PC-3 (cell line): ENCODE measurements at regions not wholly inside any gene's neighbourhood (a gene's known extent, or its start where the extent isn't known, plus 50 kb on each side); places are given as distances from the start of the nearest gene placed in this dataset.

Experiments
- ATAC-seq: fragments of 200-7000 bp; cut with Tn5 transposase; 2 replicates; pipeline ENCODE4 v1.9.1; 2020; ENCODE audit warnings: mild to moderate bottlenecking, moderate library complexity
- BruUV-seq: library from RNA; stranded (reverse); fragments of 400-500 nt; replicated peaks from 2 replicates; lab custom pipeline; 2021; lab: Mats Ljungman, UMichigan
- CTCF ChIA-PET: fragments of 300-600 bp; sonication (Branson Sonifier 250); formaldehyde crosslinking; loops from one replicate; lab custom pipeline; 2022; ENCODE audit warnings: antibody characterized with exemption; lab: Charles Lee
- POLR2A ChIA-PET: fragments of 300-600 bp; sonication (Branson Sonifier 250); formaldehyde crosslinking; loops from one replicate; lab custom pipeline; 2022; ENCODE audit warnings: antibody characterized with exemption; ENCODE audit not compliant: unreplicated experiment; lab: Charles Lee
- DNase-seq: peaks from one replicate; pipeline ENCODE4 v3.0.0-alpha.2; 2015
- H2AFZ ChIP-seq: fragments of 300-600 bp; sonication (generic); 2 replicates; pipeline ENCODE4 v1.6.0; 2016; ENCODE audit warnings: antibody characterized with exemption, low read length
- H3F3A ChIP-seq: fragments of 300-600 bp; sonication (generic); one replicate; pipeline ENCODE4 v1.6.0; 2017; ENCODE audit warnings: antibody characterized with exemption, low read length, control low read depth, mild to moderate bottlenecking; ENCODE audit not compliant: unreplicated experiment
- H3K27ac ChIP-seq: fragments of 300-600 bp; sonication (generic); 2 replicates; pipeline ENCODE4 v1.5.1; 2016; ENCODE audit warnings: mild to moderate bottlenecking, low read length
- H3K27me3 ChIP-seq: fragments of 300-600 bp; sonication (generic); 2 replicates; pipeline ENCODE4 v1.6.1; 2016; ENCODE audit warnings: low read length, mixed read lengths
- H3K36me3 ChIP-seq: fragments of 300-600 bp; sonication (generic); 2 replicates; pipeline ENCODE4 v1.6.1; 2016; ENCODE audit warnings: low read depth, mixed run types, low read length, mixed read lengths
- H3K4me1 ChIP-seq: fragments of 300-600 bp; sonication (generic); 2 replicates; pipeline ENCODE4 v1.5.1; 2016; ENCODE audit warnings: low read length; ENCODE audit not compliant: insufficient read depth
- H3K4me2 ChIP-seq: fragments of 300-600 bp; sonication (generic); 2 replicates; pipeline ENCODE4 v1.6.0; 2016; ENCODE audit warnings: low read length
- H3K4me3 ChIP-seq: fragments of 300-600 bp; sonication (generic); 2 replicates; pipeline ENCODE4 v1.5.1; 2016; ENCODE audit warnings: mild to moderate bottlenecking, low read length, mixed read lengths
- H3K79me2 ChIP-seq: fragments of 300-600 bp; sonication (generic); 2 replicates; pipeline ENCODE4 v1.6.1; 2017; ENCODE audit warnings: low read length, mixed read lengths
- H3K9ac ChIP-seq: fragments of 300-600 bp; sonication (generic); 2 replicates; pipeline ENCODE4 v1.6.0; 2016; ENCODE audit warnings: mild to moderate bottlenecking, low read length
- H3K9me2 ChIP-seq: fragments of 300-600 bp; sonication (generic); replicated peaks from 2 replicates; pipeline ENCODE4 v1.6.1; 2016; ENCODE audit warnings: mixed run types, low read length, mixed read lengths
- H3K9me3 ChIP-seq: fragments of 300-600 bp; sonication (generic); 2 replicates; pipeline ENCODE4 v1.6.1; 2016; ENCODE audit warnings: low read length, mixed read lengths
- H4K20me1 ChIP-seq: fragments of 300-600 bp; sonication (generic); 2 replicates; pipeline ENCODE4 v1.6.1; 2016; ENCODE audit warnings: low read length, mixed read lengths
- EZH2 ChIP-seq: fragments of 300-600 bp; sonication (generic); IDR thresholded peaks from one replicate; pipeline ENCODE4 v1.6.1; 2017; ENCODE audit warnings: antibody characterized with exemption, mild to moderate bottlenecking, low read length; ENCODE audit not compliant: unreplicated experiment
- EZH2phosphoT487 ChIP-seq: fragments of 300-600 bp; sonication (generic); IDR thresholded peaks from 2 replicates; pipeline ENCODE4 v1.6.1; 2018; ENCODE audit warnings: mild to moderate bottlenecking, antibody characterized with exemption, low read length, borderline replicate concordance
- intact Hi-C: fragments of 100-400 bp; cut with micrococcal nuclease; formaldehyde crosslinking; loops from 2 replicates; pipeline ENCODE4 v1.9.0; 2023
- TF ChIP-seq, protein P1 (sequence below): fragments of 300-600 bp; sonication (generic); conservative IDR thresholded peaks from 2 replicates; pipeline ENCODE4 v1.5.1; 2017; ENCODE audit warnings: antibody characterized with exemption, low read depth, mild to moderate bottlenecking, low read length

DNA sequence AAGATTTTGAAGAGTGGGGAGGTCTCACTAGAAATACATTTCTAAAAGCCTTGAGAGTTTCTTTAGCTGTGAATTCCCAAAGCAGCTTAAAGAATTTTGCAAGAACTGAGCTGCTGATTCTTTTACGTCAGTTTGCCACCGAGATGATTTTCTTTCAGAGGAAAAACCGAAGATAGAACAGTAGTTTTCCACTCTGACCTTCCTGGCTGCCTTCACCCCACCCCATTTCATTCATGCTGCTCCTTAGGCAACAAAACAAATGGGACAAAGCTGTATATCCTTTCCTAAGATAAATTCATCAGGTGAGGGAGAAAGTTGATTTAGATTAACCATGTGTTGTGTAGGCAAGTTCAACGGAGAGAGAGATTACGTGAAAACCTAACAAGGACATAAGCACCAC lies 947.0 kb downstream of the GALC start:
- no peak for ATAC-seq
- ChIA-PET POLR2A (no interaction called here), CTCF (no interaction called here)
- Histone ChIP-seq H3K27ac (no peak overlapping the region), H3F3A (no peaks in the 10 kb centered on the region), H2AFZ (no peak overlapping the region), H3K4me3 (no peak overlapping the region), H3K4me1 (no peaks in the 10 kb centered on the region), H3K9me3 (peaks cover 16% of the 10 kb centered on the region; the same call in 1 of the 2 replicates), H3K27me3 (no peaks in the 10 kb centered on the region), H3K79me2 (no peaks in the 10 kb centered on the region), H3K4me2 (no peak overlapping the region), H3K9me2 (no peaks in the 10 kb centered on the region), H3K9ac (no peak overlapping the region), H4K20me1 (no peaks in the 10 kb centered on the region), H3K36me3 (no peaks in the 10 kb centered on the region)
- DNase-seq: no peak
- intact Hi-C loops: no loop called here
- TF ChIP-seq EZH2phosphoT487 (no peak), EZH2 (no peak)
- TF ChIP-seq, protein P1, sequence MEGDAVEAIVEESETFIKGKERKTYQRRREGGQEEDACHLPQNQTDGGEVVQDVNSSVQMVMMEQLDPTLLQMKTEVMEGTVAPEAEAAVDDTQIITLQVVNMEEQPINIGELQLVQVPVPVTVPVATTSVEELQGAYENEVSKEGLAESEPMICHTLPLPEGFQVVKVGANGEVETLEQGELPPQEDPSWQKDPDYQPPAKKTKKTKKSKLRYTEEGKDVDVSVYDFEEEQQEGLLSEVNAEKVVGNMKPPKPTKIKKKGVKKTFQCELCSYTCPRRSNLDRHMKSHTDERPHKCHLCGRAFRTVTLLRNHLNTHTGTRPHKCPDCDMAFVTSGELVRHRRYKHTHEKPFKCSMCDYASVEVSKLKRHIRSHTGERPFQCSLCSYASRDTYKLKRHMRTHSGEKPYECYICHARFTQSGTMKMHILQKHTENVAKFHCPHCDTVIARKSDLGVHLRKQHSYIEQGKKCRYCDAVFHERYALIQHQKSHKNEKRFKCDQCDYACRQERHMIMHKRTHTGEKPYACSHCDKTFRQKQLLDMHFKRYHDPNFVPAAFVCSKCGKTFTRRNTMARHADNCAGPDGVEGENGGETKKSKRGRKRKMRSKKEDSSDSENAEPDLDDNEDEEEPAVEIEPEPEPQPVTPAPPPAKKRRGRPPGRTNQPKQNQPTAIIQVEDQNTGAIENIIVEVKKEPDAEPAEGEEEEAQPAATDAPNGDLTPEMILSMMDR: no peak
- BruUV-seq: no TSS peak

DNA sequence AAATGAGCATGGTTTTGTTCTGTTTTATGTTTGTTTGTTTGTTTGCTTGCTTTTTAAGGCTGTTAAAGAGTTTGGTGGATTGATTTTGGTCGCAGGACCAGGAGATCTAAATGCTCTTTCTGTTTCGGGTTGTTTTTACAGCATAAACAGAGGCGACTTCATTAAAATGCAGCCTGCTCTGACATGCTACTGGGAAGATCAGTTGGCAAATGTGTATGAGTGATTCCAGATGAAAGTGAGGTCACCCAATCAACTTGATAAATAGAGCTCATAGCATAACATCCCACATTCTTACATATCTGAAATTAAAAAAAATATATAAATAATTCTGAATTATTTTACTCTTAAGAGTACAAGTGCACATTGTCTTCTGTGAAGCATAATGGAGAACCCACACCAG lies 947.7 kb downstream of the GALC start:
- ChIA-PET CTCF (no interaction called here), POLR2A (no interaction called here)
- DNase-seq: no peak
- H3K27me3 ChIP-seq: no peaks in the 10 kb centered on the region
- H3K4me1 ChIP-seq: no peaks in the 10 kb centered on the region
- no peak overlapping the region for H3K4me2 ChIP-seq
- H2AFZ ChIP-seq: no peak overlapping the region
- H3F3A ChIP-seq: no peaks in the 10 kb centered on the region
- no peak overlapping the region for H3K27ac ChIP-seq
- no peak for ATAC-seq
- TF ChIP-seq, protein P1: no peak
- no peak for TF ChIP-seq EZH2
- TF ChIP-seq EZH2phosphoT487: no peak
- H3K9me2 ChIP-seq: no peaks in the 10 kb centered on the region
- no peak overlapping the region for H3K9ac ChIP-seq
- no peak overlapping the region for H3K4me3 ChIP-seq
- H4K20me1 ChIP-seq: no peaks in the 10 kb centered on the region
- intact Hi-C loops: no loop called here
- peaks cover 16% of the 10 kb centered on the region; the same call in 1 of the 2 replicates for H3K9me3 ChIP-seq
- H3K36me3 ChIP-seq: no peaks in the 10 kb centered on the region
- H3K79me2 ChIP-seq: no peaks in the 10 kb centered on the region
- BruUV-seq: no TSS peak

DNA sequence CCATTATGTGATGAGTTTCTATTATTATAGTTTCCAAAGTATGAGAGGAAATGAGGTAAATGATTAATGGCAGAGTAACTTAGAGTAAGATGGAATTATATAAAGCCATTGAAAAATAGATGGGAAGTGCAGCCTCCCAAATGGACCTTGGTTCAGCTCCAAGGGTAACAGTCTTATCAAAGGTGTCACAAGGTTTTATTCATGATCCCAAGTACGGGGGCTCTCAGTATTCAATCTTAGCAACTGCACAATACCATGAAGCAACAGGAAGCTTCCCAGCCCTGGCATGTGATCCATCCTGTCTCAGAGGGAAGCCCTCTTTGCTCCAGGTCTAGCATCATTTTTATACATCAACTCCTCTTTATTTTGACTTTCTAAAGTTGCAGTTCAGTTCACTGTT lies 948.2 kb downstream of the GALC start:
- Histone ChIP-seq H3K4me3 (no peak overlapping the region), H4K20me1 (no peaks in the 10 kb centered on the region), H2AFZ (no peak overlapping the region), H3K27me3 (no peaks in the 10 kb centered on the region), H3K79me2 (no peaks in the 10 kb centered on the region), H3K9ac (no peak overlapping the region), H3K4me2 (no peak overlapping the region), H3K27ac (no peak overlapping the region), H3K36me3 (no peaks in the 10 kb centered on the region), H3K9me3 (peaks cover 16% of the 10 kb centered on the region; the same call in 1 of the 2 replicates), H3F3A (no peaks in the 10 kb centered on the region), H3K4me1 (no peaks in the 10 kb centered on the region), H3K9me2 (no peaks in the 10 kb centered on the region)
- ChIA-PET POLR2A (no interaction called here), CTCF (no interaction called here)
- ATAC-seq: no peak
- TF ChIP-seq, protein P1: no peak
- TF ChIP-seq EZH2phosphoT487 (no peak), EZH2 (no peak)
- no peak for DNase-seq
- intact Hi-C loops: no loop called here
- BruUV-seq: no TSS peak
